Mononuclear cell (primary cell): ENCODE measurements at regions not wholly inside any gene's neighbourhood (a gene's known extent, or its start where the extent isn't known, plus 50 kb on each side); places are given as distances from the start of the nearest gene placed in this dataset.

Source experiments
- H3K27me3 ChIP-seq: 2 replicates; pipeline ENCODE4 v1.6.0; 2011; ENCODE audit warnings: low read length, control low read depth; ENCODE audit not compliant: insufficient read depth
- H3K4me1 ChIP-seq: 2 replicates; pipeline ENCODE4 v1.5.1; 2011; ENCODE audit warnings: mild to moderate bottlenecking, low read length, control low read depth; ENCODE audit not compliant: insufficient read depth
- H3K4me3 ChIP-seq: 2 replicates; pipeline ENCODE4 v1.5.1; 2011; ENCODE audit warnings: mild to moderate bottlenecking, low read length, moderate library complexity
- H3K9me3 ChIP-seq: 2 replicates; pipeline ENCODE4 v1.5.1; 2011; ENCODE audit warnings: low read depth, mild to moderate bottlenecking, control low read depth, low read length

DNA sequence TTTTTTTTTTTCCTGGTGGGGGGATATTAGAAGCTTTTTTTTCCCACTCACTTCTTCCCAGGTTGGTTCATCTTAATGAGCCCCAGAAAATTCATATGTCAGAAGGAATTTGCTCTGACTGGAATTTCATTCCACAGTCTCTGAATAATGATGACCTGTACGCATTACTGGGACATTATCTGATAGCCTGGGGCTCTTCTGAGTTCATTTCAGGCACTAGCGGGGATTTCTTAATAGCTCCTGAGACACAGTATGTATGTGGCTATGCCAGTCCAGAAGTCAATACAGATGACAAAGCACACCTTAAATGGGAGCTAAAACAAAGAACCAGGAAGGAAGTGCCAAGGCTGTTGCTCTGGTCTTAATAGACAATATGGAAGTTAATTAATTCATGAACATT is 295.2 kb upstream of the IGFBP7 start:
- no peaks in the 10 kb centered on the region for H3K27me3 ChIP-seq
- H3K4me1 ChIP-seq: no peaks in the 10 kb centered on the region
- H3K4me3 ChIP-seq: no peak overlapping the region
- H3K9me3 ChIP-seq: no peaks in the 10 kb centered on the region

DNA sequence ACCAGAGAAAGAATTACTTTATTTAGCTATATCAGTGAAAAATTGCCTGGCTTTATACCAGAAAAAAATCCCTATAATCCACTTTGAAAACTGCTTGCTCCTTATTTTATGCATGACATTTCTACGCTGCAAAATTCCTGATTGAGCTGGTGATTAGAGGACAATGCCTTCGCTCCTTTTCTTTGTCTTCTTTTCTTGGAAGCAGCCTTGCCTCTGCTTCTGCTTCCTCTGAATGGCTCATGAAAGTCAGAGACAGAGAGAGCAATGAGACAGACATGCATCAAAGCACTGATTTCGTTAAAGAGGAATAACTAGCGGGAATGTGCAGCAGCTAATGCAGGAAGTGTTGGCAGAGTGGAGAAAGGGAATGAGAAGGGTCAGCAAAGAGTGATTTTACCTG is 294.3 kb upstream of the IGFBP7 start:
- Histone ChIP-seq H3K4me1 (no peaks in the 10 kb centered on the region), H3K9me3 (no peaks in the 10 kb centered on the region), H3K27me3 (no peaks in the 10 kb centered on the region), H3K4me3 (no peak overlapping the region)

GRCh38 chr4:57403591-57403990 is 293.4 kb upstream of the IGFBP7 start:
- H3K4me1 ChIP-seq: no peaks in the 10 kb centered on the region
- H3K27me3 ChIP-seq: no peaks in the 10 kb centered on the region
- H3K4me3 ChIP-seq: no peak overlapping the region
- H3K9me3 ChIP-seq: no peaks in the 10 kb centered on the region

- Histone ChIP-seq H3K4me1 (no peaks in the 10 kb centered on the region), H3K27me3 (no peaks in the 10 kb centered on the region), H3K4me3 (no peak overlapping the region), H3K9me3 (no peaks in the 10 kb centered on the region)
Observed at GRCh38 chr4:57401586-57401985, 291.4 kb upstream of the IGFBP7 start.

- Histone ChIP-seq H3K9me3 (no peaks in the 10 kb centered on the region), H3K4me1 (no peaks in the 10 kb centered on the region), H3K4me3 (no peak overlapping the region)
Observed at GRCh38 chr4:57378766-57379165, 268.6 kb upstream of the IGFBP7 start.

DNA sequence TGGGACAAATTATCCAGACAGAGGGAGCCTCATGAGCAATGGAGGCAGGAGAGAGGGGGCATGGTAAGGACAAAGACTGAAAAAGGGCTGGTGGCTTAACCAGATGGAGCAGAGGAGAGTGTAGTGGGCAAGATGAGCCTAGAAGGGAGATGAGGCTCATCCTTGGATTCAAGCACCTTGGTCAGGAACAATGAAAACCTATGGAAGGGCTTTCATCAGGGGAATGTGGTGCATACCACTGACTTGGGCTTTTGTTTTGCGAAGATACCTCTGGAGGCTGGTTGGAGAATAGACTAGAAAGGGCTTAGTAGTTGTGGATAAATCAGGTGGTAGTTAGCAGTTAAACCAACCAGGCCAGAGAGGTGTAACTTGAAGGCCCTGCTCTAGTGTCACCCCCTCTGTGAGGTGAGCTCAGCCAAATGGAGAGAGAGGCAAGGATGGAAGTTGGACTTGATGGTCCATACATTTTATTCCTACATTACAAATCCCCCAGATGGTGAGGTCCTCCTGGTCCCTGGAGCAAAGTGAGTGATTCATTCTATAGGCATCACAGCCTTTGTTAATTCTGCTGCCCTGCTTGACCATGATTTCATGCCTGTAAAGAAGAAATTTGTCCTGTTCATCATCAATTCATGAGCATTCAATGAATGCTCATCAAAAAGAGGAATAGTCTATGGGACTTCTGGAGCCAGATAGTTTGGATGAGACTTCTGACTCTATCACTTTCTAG is 264.8 kb upstream of the IGFBP7 start:
- no peaks in the 10 kb centered on the region for H3K9me3 ChIP-seq
- no peaks in the 10 kb centered on the region for H3K4me1 ChIP-seq
- H3K27me3 ChIP-seq: no peaks in the 10 kb centered on the region
- H3K4me3 ChIP-seq: no peak overlapping the region

More at GRCh38 chr4:57378766-57379165, 268.6 kb upstream of the IGFBP7 start:
- no peaks in the 10 kb centered on the region for H3K27me3 ChIP-seq

- Histone ChIP-seq H3K27me3 (no peaks in the 10 kb centered on the region), H3K4me3 (no peak overlapping the region), H3K9me3 (no peaks in the 10 kb centered on the region), H3K4me1 (no peaks in the 10 kb centered on the region)
Observed at GRCh38 chr4:57373991-57374390, 263.8 kb upstream of the IGFBP7 start.

DNA sequence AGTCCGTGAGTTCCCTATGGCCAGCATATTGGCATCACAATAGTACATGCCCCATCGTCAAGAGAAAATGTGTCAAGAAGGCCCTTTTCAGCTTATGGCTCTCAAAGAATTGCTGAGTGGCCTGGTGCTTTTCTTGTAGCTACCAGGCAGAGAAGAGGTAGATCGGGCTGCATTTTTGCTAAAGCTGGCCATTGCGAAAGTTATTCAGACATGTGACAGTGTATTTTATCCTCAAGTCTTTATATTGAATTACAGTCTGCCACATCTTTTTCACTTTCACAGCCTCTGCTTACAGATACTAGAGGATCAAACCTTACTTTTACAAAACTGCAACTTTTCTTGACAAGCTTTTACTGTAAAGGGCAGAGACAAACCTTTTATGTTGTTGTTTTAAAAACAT is 261.5 kb upstream of the IGFBP7 start:
- Histone ChIP-seq H3K27me3 (no peaks in the 10 kb centered on the region), H3K9me3 (no peaks in the 10 kb centered on the region), H3K4me1 (no peaks in the 10 kb centered on the region), H3K4me3 (no peak overlapping the region)

- Histone ChIP-seq H3K4me1 (no peaks in the 10 kb centered on the region), H3K9me3 (no peaks in the 10 kb centered on the region), H3K27me3 (no peaks in the 10 kb centered on the region), H3K4me3 (no peak overlapping the region)
Observed at GRCh38 chr4:57370691-57371090, 260.5 kb upstream of the IGFBP7 start.

GRCh38 chr4:57369446-57369845 is 259.3 kb upstream of the IGFBP7 start:
- H3K4me3 ChIP-seq: no peak overlapping the region

DNA sequence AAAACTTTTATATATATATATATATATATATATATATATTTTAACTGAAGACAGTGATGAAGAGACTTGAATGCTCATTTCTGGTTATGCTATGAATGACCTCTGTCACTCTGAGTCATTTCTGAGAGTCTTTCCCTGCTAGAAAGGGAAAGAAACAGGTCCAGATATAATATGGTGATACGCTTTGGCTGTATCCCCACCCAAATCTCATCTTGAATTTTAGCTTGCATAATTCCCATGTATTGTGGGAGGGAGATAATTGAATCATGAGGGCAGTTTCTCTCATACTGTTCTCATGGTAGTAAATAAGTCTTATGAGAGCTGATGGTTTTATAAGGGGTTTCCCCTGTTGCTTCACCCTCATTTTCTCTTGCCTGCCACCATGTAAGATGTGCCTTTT is 254.1 kb upstream of the IGFBP7 start:
- Histone ChIP-seq H3K4me1 (no peaks in the 10 kb centered on the region), H3K27me3 (no peaks in the 10 kb centered on the region), H3K9me3 (no peaks in the 10 kb centered on the region), H3K4me3 (no peak overlapping the region)

More at GRCh38 chr4:57369446-57369845, 259.3 kb upstream of the IGFBP7 start:
- H3K27me3 ChIP-seq: no peaks in the 10 kb centered on the region
- H3K9me3 ChIP-seq: no peaks in the 10 kb centered on the region
- no peaks in the 10 kb centered on the region for H3K4me1 ChIP-seq

GRCh38 chr4:57363346-57363745 is 253.2 kb upstream of the IGFBP7 start:
- no peaks in the 10 kb centered on the region for H3K9me3 ChIP-seq
- H3K27me3 ChIP-seq: no peaks in the 10 kb centered on the region
- H3K4me3 ChIP-seq: no peak overlapping the region
- H3K4me1 ChIP-seq: no peaks in the 10 kb centered on the region

GRCh38 chr4:57360681-57361080 is 250.5 kb upstream of the IGFBP7 start:
- H3K4me3 ChIP-seq: no peak overlapping the region
- H3K4me1 ChIP-seq: no peaks in the 10 kb centered on the region
- no peaks in the 10 kb centered on the region for H3K27me3 ChIP-seq
- H3K9me3 ChIP-seq: no peaks in the 10 kb centered on the region

GRCh38 chr4:57355101-57355665 is 245.0 kb upstream of the IGFBP7 start:
- Histone ChIP-seq H3K4me3 (no peak overlapping the region), H3K9me3 (no peaks in the 10 kb centered on the region), H3K4me1 (no peaks in the 10 kb centered on the region)

GRCh38 chr4:57351731-57352130 is 241.5 kb upstream of the IGFBP7 start:
- Histone ChIP-seq H3K4me3 (no peak overlapping the region), H3K4me1 (no peaks in the 10 kb centered on the region), H3K27me3 (no peaks in the 10 kb centered on the region), H3K9me3 (no peaks in the 10 kb centered on the region)

More at GRCh38 chr4:57355101-57355665, 245.0 kb upstream of the IGFBP7 start:
- H3K27me3 ChIP-seq: no peaks in the 10 kb centered on the region

GRCh38 chr4:57344296-57344695 is 234.1 kb upstream of the IGFBP7 start:
- Histone ChIP-seq H3K27me3 (peaks cover 2% of the 10 kb centered on the region), H3K4me3 (no peak overlapping the region), H3K4me1 (no peaks in the 10 kb centered on the region), H3K9me3 (no peaks in the 10 kb centered on the region)
